Activated naive CD8-positive, alpha-beta T cell treated with anti-CD3 and anti-CD28 coated beads, Interleukin-2, amount 10 ng/mL, durations not matched to agents 7 days and 5 days (primary cell): ENCODE measurements at regions not wholly inside any gene's neighbourhood (a gene's known extent, or its start where the extent isn't known, plus 50 kb on each side); places are given as distances from the start of the nearest gene placed in this dataset.
"Not testable (repeated sequence)": the region's sequence is repeated elsewhere in the genome, so short reads cannot be mapped to it uniquely, and the experiment has no call there.

ENCODE experiments used
- ATAC-seq: fragments of 150-1000 bp; cut with Tn5 transposase; one replicate; pipeline ENCODE4 v1.10.0; 2021; ENCODE audit warnings: low read depth, moderate library complexity
- POLR2A ChIA-PET: fragments of 350-600 bp; sonication (Branson Sonifier 250); formaldehyde crosslinking; loops from one replicate; lab custom pipeline; 2021; ENCODE audit warnings: antibody characterized with exemption; lab: Charles Lee
- DNase-seq: peaks from one replicate; pipeline ENCODE4 v3.0.0; 2021
- H3K27ac Mint-ChIP-seq: one replicate; pipeline ENCODE4 v1.8.0; 2022; ENCODE audit warnings: mild to moderate bottlenecking, mixed read lengths
- H3K27me3 Mint-ChIP-seq: one replicate; pipeline ENCODE4 v1.8.0; 2022; ENCODE audit warnings: mild to moderate bottlenecking, moderate library complexity, mixed read lengths
- H3K36me3 Mint-ChIP-seq: one replicate; pipeline ENCODE4 v1.8.0; 2021; ENCODE audit warnings: mild to moderate bottlenecking, mixed read lengths
- H3K4me1 Mint-ChIP-seq: one replicate; pipeline ENCODE4 v1.8.0; 2021; ENCODE audit warnings: mixed read lengths
- H3K4me3 Mint-ChIP-seq: one replicate; pipeline ENCODE4 v1.8.0; 2022; ENCODE audit warnings: mild to moderate bottlenecking, moderate library complexity, mixed read lengths
- H3K9me3 Mint-ChIP-seq: one replicate; pipeline ENCODE4 v1.8.0; 2021; ENCODE audit warnings: mixed read lengths

DNA sequence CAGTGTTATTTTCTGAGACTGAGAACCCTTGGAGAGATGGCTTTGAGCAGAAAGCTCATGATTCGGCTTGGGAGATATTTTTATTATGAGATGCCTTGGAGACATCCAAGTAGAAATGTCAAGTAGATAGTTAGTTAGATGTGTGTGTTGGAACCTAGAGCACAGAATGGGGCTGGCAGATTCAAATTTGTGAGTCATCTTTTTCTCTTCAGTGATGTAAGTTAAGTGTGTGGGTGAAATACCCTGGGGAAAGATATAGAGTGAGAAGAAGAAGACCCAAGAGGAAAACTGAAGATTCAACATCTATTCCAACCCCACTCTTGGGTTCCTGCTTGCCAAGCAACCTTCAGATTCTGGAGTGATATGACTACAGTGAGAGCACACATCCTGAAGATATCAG lies 580.8 kb upstream of the AMOT start:
- H3K27me3 Mint-ChIP-seq: no peaks in the 10 kb centered on the region
- H3K36me3 Mint-ChIP-seq: no peaks in the 10 kb centered on the region
- ATAC-seq (no peak), DNase-seq (no peak)
- no peak overlapping the region for H3K4me3 Mint-ChIP-seq
- no peaks in the 10 kb centered on the region for H3K4me1 Mint-ChIP-seq
- POLR2A ChIA-PET: no interaction called here
- H3K9me3 Mint-ChIP-seq: no peaks in the 10 kb centered on the region
- no peak overlapping the region for H3K27ac Mint-ChIP-seq

DNA sequence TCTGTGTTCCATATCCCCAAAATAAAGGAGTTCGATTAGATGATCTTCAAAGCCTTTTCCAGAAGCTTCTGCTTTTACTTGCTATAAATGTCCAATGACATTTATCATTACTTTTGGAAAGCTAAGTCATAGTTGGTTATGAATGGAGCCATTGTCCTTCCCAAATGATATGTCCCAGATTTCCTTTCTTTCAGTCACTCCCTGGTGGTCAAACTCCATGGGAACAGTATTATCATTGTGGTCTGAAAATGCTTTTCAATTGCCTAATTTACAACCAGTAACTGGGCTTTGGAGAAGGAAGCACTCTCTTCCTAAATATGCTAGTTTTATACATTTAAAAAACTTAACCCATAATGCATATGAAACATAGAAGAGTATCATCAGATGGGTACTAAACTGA lies 571.5 kb upstream of the AMOT start:
- DNase-seq (no peak), ATAC-seq (no peak)
- H3K9me3 Mint-ChIP-seq: no peaks in the 10 kb centered on the region
- no peaks in the 10 kb centered on the region for H3K4me1 Mint-ChIP-seq
- POLR2A ChIA-PET: no interaction called here
- H3K27me3 Mint-ChIP-seq: no peaks in the 10 kb centered on the region
- no peak overlapping the region for H3K27ac Mint-ChIP-seq
- no peaks in the 10 kb centered on the region for H3K36me3 Mint-ChIP-seq
- H3K4me3 Mint-ChIP-seq: no peak overlapping the region

DNA sequence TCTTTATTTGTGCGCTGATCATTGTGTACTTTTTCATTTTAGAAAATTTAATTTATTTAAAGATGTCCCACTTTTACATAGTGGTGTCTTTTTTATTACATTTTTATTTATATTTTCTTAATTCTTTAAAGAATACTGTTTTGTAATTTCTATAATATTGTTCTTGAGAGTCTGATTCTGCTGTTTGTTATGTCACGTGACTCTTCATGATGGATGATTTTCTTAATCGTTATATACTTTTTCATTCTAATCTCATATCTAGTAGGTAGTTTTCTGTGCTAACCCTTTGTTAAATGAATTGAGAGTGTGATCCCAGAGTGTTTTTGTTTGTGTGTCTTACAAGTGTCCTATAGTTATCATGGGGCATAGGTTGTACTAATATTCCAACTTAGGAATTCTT lies 568.2 kb upstream of the AMOT start:
- H3K36me3 Mint-ChIP-seq: no peaks in the 10 kb centered on the region
- no peak for DNase-seq
- H3K4me1 Mint-ChIP-seq: no peaks in the 10 kb centered on the region
- H3K27ac Mint-ChIP-seq: no peak overlapping the region
- POLR2A ChIA-PET: no interaction called here
- no peaks in the 10 kb centered on the region for H3K27me3 Mint-ChIP-seq
- no peak overlapping the region for H3K4me3 Mint-ChIP-seq
- no peak for ATAC-seq
- no peaks in the 10 kb centered on the region for H3K9me3 Mint-ChIP-seq

DNA sequence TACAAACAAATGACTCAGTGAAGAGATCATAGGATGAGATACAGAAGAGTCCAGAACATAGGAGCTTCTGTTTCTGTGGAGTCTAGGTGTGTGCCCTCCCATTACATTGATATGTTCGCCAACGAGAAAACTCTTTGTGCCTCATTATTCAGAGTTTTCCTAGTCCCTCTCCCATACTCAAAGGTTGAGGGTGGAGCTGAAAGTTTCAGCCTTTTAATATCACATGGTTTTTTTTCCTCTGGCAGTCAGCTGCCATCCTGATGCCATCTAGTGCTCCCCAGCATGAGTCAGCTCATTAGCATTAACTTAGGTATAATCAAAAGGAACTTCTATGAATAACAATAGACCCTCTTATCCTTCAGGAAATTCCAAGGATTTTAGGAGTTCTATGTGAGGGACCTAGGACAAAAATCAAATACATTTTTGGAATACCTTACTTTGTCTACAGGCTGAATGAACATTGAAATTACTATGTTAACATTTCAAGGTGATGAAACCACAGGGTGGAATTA lies 559.6 kb upstream of the AMOT start:
- no peaks in the 10 kb centered on the region for H3K27me3 Mint-ChIP-seq
- no peaks in the 10 kb centered on the region for H3K36me3 Mint-ChIP-seq
- DNase-seq: no peak
- H3K4me1 Mint-ChIP-seq: no peaks in the 10 kb centered on the region
- peaks cover 1% of the 10 kb centered on the region for H3K9me3 Mint-ChIP-seq
- POLR2A ChIA-PET: no interaction called here
- ATAC-seq: no peak
- no peak overlapping the region for H3K4me3 Mint-ChIP-seq
- no peak overlapping the region for H3K27ac Mint-ChIP-seq

DNA sequence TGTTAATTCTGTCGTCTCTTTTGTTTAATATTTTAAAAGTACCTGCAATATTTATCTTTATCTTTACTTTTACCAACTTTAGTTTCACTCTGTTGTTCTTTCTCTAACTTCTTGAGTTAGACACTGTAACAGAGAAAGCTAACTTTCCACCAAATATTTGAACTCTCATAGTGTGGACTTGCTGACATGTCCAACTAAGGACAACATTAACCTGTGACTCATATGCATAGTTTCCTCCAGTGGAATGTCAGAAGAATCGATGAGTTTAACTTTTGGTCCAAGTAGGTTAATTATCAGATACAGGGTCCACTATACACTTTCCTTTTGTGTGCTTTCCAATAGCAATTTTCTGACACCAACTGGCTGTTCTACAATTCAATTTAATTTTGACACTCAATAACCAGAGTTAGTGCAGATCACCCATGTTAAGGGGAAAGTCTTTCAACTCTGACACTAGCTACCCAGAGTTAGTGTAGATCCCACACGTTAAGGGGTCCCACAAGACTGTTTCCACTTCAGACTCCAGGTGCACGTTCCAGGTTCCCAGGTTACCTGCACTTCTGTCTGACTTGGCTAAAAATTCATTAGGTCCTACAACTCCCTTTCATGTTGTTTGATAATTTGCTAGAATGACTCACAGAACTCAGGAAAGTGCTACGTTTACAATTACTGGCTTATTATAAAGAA lies 559.0 kb upstream of the AMOT start:
- POLR2A ChIA-PET: no interaction called here
- Mint-ChIP-seq H3K27me3 (no peaks in the 10 kb centered on the region), H3K9me3 (peaks cover 1% of the 10 kb centered on the region), H3K4me3 (no peak overlapping the region), H3K4me1 (no peaks in the 10 kb centered on the region), H3K27ac (no peak overlapping the region), H3K36me3 (no peaks in the 10 kb centered on the region)
- no peak for ATAC-seq
- no peak for DNase-seq

DNA sequence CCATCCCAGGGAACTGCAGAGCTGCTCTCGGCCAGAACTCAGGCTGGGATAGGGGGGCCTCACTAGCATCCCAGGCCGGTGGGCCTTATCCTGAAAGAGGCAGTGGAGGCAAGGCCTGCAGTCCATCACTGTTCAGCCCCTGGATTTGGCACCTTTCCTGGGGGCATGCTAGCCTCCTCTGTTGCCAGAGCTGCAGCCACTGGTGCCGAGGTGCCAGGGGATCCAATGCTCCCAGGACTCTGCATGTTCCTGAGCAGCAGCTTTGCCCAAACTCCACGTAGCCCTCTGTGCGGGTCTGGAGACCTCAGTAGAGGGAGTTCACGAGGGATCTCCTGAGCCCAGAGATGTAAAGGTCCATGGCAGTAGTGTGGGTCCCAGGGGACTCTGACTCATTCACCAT lies 551.7 kb upstream of the AMOT start:
- H3K27me3 Mint-ChIP-seq: no peaks in the 10 kb centered on the region
- H3K27ac Mint-ChIP-seq: no peak overlapping the region
- no peaks in the 10 kb centered on the region for H3K36me3 Mint-ChIP-seq
- no peaks in the 10 kb centered on the region for H3K9me3 Mint-ChIP-seq
- ATAC-seq (no peak), DNase-seq (no peak)
- no peaks in the 10 kb centered on the region for H3K4me1 Mint-ChIP-seq
- no peak overlapping the region for H3K4me3 Mint-ChIP-seq
- POLR2A ChIA-PET: no interaction called here

DNA sequence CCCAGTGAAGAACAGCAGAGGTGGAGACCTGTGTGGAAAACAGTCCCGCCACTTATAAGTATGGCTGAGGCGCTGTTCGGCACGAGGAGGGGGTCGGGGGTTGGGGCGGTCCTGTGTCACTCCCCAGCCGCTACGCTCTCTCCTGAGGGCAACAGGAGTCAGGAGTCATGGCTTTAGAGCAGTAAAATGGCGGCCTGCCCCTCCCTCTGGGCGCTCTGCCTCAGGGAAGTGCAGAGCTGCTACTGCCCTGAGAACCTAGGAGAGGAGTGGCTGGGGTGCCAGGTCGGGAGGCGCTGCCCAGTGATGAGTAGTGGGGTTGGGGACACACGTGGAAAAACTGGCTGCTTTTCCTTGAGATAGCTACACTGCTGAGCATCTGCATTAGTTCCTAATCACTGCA lies 551.2 kb upstream of the AMOT start:
- POLR2A ChIA-PET: no interaction called here
- no peak overlapping the region for H3K27ac Mint-ChIP-seq
- H3K36me3 Mint-ChIP-seq: no peaks in the 10 kb centered on the region
- H3K9me3 Mint-ChIP-seq: no peaks in the 10 kb centered on the region
- H3K4me3 Mint-ChIP-seq: no peak overlapping the region
- H3K4me1 Mint-ChIP-seq: no peaks in the 10 kb centered on the region
- ATAC-seq: no peak
- DNase-seq: no peak
- no peaks in the 10 kb centered on the region for H3K27me3 Mint-ChIP-seq

DNA sequence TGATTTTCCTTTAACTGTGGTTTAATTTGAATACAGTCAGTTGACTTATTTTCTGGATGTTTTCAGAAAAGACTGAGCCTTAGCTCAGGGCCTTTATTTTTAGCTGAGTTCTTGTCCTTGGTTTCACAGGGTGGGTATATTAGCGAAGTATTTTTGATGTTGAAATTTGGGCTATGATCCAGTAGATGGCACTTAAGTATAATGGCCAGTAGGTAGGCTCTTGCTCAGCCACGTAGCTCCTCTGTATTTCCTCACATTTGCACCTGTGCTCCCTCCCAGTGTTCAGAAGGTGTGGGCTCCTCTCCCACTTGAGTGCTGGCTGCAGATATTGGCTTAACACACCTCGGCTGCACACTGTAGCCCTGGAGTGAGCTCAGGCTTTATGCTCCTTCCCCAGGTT lies 549.9 kb upstream of the AMOT start:
- Mint-ChIP-seq H3K36me3 (no peaks in the 10 kb centered on the region), H3K27me3 (no peaks in the 10 kb centered on the region), H3K27ac (no peak overlapping the region), H3K4me3 (no peak overlapping the region), H3K9me3 (no peaks in the 10 kb centered on the region), H3K4me1 (no peaks in the 10 kb centered on the region)
- no peak for ATAC-seq
- DNase-seq: no peak
- POLR2A ChIA-PET: no interaction called here

DNA sequence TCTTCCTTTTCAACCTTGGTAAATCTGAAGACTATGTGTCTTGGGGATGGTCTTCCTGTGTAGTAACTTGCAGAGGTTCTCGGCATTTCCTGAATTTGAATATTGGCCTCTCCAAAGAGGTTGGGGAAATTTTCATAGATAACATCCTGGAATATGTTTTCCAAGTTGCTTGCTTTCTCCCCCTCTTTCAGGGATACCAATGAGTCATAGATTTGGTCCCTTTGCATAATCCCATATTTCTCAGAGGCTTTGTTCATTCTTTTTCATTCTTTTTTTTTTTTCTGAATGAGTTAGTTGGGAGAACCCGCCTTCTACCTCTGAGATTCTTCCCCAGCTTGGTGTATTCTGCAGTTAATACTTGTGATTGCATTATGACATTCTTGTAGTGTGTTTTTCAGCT lies 549.2 kb upstream of the AMOT start:
- Mint-ChIP-seq H3K36me3 (no peaks in the 10 kb centered on the region), H3K27me3 (no peaks in the 10 kb centered on the region), H3K4me3 (no peak overlapping the region), H3K27ac (no peak overlapping the region), H3K9me3 (peaks cover 2% of the 10 kb centered on the region), H3K4me1 (no peaks in the 10 kb centered on the region)
- POLR2A ChIA-PET: no interaction called here
- ATAC-seq (no peak), DNase-seq (no peak)

DNA sequence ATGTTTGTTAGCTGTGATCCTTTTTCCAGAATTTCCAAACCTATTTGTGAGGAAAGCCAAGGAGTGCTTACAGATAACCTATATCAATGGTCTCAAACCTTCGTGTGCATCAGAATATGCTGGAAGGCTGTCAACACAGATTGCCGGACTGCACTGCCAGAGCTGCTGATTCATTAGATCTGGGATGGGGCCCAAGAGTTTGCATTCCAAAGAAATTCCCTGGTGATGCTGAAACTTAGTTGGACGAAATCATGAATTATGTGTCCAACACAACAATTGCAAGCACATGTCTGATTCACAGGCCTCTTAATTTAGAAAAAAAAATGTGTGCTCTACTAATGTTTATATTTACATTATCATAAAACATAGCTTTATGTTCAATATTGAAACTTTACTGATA lies 544.0 kb upstream of the AMOT start:
- Mint-ChIP-seq H3K4me3 (no peak overlapping the region), H3K27ac (no peak overlapping the region), H3K9me3 (peaks cover 2% of the 10 kb centered on the region), H3K4me1 (no peaks in the 10 kb centered on the region), H3K36me3 (no peaks in the 10 kb centered on the region), H3K27me3 (no peaks in the 10 kb centered on the region)
- ATAC-seq (no peak), DNase-seq (no peak)
- POLR2A ChIA-PET: no interaction called here

DNA sequence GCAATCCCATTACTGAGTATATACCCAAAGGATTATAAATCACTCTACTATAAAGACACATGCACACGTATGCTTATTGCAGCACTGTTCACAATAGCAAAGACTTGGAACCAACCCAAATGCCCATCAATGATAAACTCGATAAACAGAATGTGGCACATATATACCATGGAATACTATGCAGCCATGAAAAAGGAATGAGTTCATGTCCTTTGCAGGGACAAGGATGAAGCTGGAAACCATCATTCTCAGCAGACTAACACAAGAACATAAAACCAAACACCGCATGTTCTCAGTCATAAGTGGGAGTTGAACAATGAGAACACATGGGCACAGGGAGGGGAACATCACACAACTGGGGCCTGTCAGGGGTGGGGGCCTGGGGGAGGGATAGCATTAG lies 532.8 kb upstream of the AMOT start:
- POLR2A ChIA-PET, H3K4me3 Mint-ChIP-seq, H3K36me3 Mint-ChIP-seq: not testable (repeated sequence)

DNA sequence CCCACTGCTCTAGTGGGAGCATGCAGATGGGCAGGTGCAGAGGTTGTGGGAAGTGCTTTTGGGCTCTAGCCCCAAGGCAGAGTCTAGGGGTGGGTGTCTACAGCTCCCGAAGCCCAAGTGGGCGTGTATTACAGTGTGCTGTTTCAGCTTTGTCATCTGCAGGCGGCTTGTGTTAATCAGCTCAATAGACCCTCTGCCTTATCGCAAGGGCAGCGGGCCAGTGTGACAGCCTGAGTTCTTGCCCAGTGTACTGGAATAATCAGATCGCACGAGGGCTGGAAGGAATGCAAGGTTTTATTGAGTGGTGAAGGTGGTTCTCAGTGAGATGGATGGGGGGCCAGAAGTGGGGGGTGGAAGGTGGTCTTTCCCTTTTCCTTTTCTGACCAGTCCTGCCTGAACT lies 529.4 kb upstream of the AMOT start:
- H3K27ac Mint-ChIP-seq: no peak overlapping the region
- POLR2A ChIA-PET: no interaction called here
- ATAC-seq (no peak), DNase-seq (no peak)
- no peaks in the 10 kb centered on the region for H3K4me1 Mint-ChIP-seq
- no peaks in the 10 kb centered on the region for H3K36me3 Mint-ChIP-seq
- H3K9me3 Mint-ChIP-seq: peaks cover 1% of the 10 kb centered on the region
- no peak overlapping the region for H3K4me3 Mint-ChIP-seq
- H3K27me3 Mint-ChIP-seq: no peaks in the 10 kb centered on the region

More for the DNA sequence above, 532.8 kb upstream of the AMOT start:
- not testable (repeated sequence) for H3K27ac Mint-ChIP-seq, DNase-seq, ATAC-seq, H3K9me3 Mint-ChIP-seq, H3K27me3 Mint-ChIP-seq, H3K4me1 Mint-ChIP-seq

DNA sequence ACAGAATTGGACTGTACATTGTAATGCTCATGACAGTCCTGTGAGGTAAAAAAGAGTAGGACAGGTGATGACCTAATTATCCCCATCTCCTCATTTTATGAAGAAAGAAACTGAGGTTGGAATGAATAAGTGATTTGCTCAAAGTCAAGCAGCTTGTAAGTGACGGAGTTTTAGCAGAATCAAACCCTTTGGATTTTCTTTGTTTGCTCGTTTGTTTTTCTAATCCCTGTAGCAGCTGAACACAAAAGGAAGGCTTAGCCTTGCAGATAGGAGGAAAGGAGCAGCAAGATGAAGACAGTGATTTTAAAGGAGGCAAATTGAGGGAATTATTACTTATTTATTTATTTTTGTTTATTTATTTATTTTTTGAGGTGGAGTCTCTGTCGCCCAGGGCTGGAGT lies 528.4 kb upstream of the AMOT start:
- no peak for DNase-seq
- POLR2A ChIA-PET: no interaction called here
- no peak overlapping the region for H3K27ac Mint-ChIP-seq
- no peaks in the 10 kb centered on the region for H3K27me3 Mint-ChIP-seq
- ATAC-seq: no peak
- H3K4me3 Mint-ChIP-seq: no peak overlapping the region
- H3K36me3 Mint-ChIP-seq: no peaks in the 10 kb centered on the region
- peaks cover 1% of the 10 kb centered on the region for H3K9me3 Mint-ChIP-seq
- H3K4me1 Mint-ChIP-seq: no peaks in the 10 kb centered on the region

DNA sequence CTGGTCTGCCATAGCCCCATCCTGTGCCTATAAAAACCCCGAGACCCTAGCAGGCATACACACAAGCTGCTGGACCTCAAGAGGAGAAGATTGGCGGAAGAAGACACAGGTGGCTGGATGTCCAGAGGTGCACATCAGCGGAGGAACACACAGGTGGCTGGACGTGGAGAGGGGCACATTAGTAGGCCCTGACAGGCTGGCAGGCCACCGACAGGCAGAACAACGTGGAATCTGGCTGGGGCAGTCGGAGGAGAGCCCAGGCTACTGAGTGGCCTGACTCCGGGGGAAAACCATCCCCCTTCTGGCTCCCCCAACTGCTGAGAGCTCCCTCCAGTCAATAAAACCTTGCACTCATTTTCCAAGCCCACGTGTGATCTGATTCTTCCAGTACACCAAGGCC lies 512.5 kb upstream of the AMOT start:
- ATAC-seq (no peak), DNase-seq (no peak)
- H3K27ac Mint-ChIP-seq: no peak overlapping the region
- H3K36me3 Mint-ChIP-seq: no peaks in the 10 kb centered on the region
- H3K27me3 Mint-ChIP-seq: no peaks in the 10 kb centered on the region
- POLR2A ChIA-PET: no interaction called here
- H3K4me3 Mint-ChIP-seq: no peak overlapping the region
- H3K4me1 Mint-ChIP-seq: no peaks in the 10 kb centered on the region
- H3K9me3 Mint-ChIP-seq: no peaks in the 10 kb centered on the region

DNA sequence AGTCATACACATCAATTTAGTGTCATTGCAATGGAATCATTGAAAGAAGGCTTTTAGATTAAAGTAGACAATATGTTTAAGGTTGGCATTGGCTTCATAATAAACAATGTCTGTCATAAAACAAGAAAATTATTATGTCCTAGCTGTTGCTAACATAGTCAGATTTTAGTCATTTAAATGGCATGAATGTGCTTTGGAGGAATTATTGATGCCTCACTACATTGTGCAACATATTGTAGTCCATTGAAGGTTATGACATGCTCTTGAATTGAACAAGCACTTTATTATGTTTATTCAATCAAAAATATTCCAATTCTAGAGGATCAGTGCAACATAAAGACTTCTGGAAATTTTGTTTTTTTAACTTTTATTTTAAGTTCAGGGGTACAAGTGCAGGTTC lies 489.8 kb upstream of the AMOT start:
- POLR2A ChIA-PET: no interaction called here

More for the DNA sequence above, 489.8 kb upstream of the AMOT start:
- H3K27ac Mint-ChIP-seq: no peak overlapping the region
- no peaks in the 10 kb centered on the region for H3K4me1 Mint-ChIP-seq
- H3K4me3 Mint-ChIP-seq: no peak overlapping the region
- no peaks in the 10 kb centered on the region for H3K27me3 Mint-ChIP-seq
- DNase-seq: no peak
- no peaks in the 10 kb centered on the region for H3K9me3 Mint-ChIP-seq
- H3K36me3 Mint-ChIP-seq: no peaks in the 10 kb centered on the region
- no peak for ATAC-seq
